Activated CD8-positive, alpha-beta T cell treated with anti-CD3 and anti-CD28 coated beads for 36 hours (primary cell): ENCODE measurements at regions not wholly inside any gene's neighbourhood (a gene's known extent, or its start where the extent isn't known, plus 50 kb on each side); places are given as distances from the start of the nearest gene placed in this dataset.
"Not testable (repeated sequence)": the region's sequence is repeated elsewhere in the genome, so short reads cannot be mapped to it uniquely, and the experiment has no call there.

Experiments
- ATAC-seq: fragments of 200-7000 bp; cut with Tn5 transposase; one replicate; pipeline ENCODE4 v1.10.0; 2021; ENCODE audit warnings: mild to moderate bottlenecking, moderate library complexity
- CTCF ChIA-PET: fragments of 350-600 bp; sonication (Branson Sonifier 250); formaldehyde crosslinking; loops from one replicate; lab custom pipeline; 2021; ENCODE audit warnings: antibody characterized with exemption; lab: Charles Lee
- POLR2A ChIA-PET: fragments of 350-600 bp; sonication (Branson Sonifier 250); formaldehyde crosslinking; loops from one replicate; lab custom pipeline; 2021; ENCODE audit warnings: antibody characterized with exemption; lab: Charles Lee
- DNase-seq: peaks from one replicate; pipeline ENCODE4 v3.0.0-alpha.2; 2020
- H3K27ac Mint-ChIP-seq: one replicate; pipeline ENCODE4 v1.8.0; 2021; ENCODE audit warnings: mild to moderate bottlenecking, mixed read lengths
- H3K27me3 Mint-ChIP-seq: one replicate; pipeline ENCODE4 v1.8.0; 2021; ENCODE audit warnings: mixed read lengths
- H3K36me3 Mint-ChIP-seq: one replicate; pipeline ENCODE4 v1.8.0; 2021; ENCODE audit warnings: low read depth, mixed read lengths
- H3K4me1 Mint-ChIP-seq: one replicate; pipeline ENCODE4 v1.8.0; 2021; ENCODE audit warnings: low read depth, mixed read lengths
- H3K4me3 Mint-ChIP-seq: one replicate; pipeline ENCODE4 v1.8.0; 2021; ENCODE audit warnings: mild to moderate bottlenecking, moderate library complexity, mixed read lengths
- H3K9me3 Mint-ChIP-seq: one replicate; pipeline ENCODE4 v1.8.0; 2021; ENCODE audit warnings: mixed read lengths
- intact Hi-C: fragments of 100-400 bp; cut with micrococcal nuclease; formaldehyde crosslinking; loops from one replicate; pipeline ENCODE4 v1.10.0; 2022
- TF ChIP-seq, protein P1 (sequence below): fragments of 200-600 bp; IDR thresholded peaks from one replicate; pipeline ENCODE4 v1.8.0; 2022; ENCODE audit warnings: antibody characterized with exemption, mild to moderate bottlenecking

DNA sequence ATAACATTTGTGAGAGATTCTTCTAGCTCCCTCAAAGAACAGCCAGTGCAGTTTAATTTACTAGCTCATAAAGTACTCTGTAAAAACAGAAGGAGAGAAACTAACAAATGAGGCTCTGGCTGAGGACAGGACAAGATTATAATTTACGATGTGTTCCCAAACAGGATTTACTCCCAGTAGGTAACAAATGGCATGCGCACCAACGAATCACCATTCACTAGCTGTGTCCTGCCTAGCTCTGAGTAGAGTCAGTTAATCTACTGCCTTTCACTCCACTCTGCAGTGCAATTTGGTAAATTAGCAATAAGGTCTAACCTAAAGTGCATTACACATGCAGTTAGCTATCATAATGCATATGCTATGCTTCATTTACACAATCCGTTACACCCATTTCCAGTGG lies 497.4 kb upstream of the CCNG1 start:
- TF ChIP-seq, protein P1, sequence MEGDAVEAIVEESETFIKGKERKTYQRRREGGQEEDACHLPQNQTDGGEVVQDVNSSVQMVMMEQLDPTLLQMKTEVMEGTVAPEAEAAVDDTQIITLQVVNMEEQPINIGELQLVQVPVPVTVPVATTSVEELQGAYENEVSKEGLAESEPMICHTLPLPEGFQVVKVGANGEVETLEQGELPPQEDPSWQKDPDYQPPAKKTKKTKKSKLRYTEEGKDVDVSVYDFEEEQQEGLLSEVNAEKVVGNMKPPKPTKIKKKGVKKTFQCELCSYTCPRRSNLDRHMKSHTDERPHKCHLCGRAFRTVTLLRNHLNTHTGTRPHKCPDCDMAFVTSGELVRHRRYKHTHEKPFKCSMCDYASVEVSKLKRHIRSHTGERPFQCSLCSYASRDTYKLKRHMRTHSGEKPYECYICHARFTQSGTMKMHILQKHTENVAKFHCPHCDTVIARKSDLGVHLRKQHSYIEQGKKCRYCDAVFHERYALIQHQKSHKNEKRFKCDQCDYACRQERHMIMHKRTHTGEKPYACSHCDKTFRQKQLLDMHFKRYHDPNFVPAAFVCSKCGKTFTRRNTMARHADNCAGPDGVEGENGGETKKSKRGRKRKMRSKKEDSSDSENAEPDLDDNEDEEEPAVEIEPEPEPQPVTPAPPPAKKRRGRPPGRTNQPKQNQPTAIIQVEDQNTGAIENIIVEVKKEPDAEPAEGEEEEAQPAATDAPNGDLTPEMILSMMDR, result no peak
- Mint-ChIP-seq H3K27ac (no peak overlapping the region), H3K9me3 (peaks cover 18% of the 10 kb centered on the region), H3K4me1 (no peaks in the 10 kb centered on the region), H3K4me3 (no peak overlapping the region), H3K36me3 (no peaks in the 10 kb centered on the region), H3K27me3 (no peaks in the 10 kb centered on the region)
- ChIA-PET POLR2A (no interaction called here), CTCF (no interaction called here)
- DNase-seq (no peak), ATAC-seq (no peak)
- intact Hi-C loops, result no loop called here

DNA sequence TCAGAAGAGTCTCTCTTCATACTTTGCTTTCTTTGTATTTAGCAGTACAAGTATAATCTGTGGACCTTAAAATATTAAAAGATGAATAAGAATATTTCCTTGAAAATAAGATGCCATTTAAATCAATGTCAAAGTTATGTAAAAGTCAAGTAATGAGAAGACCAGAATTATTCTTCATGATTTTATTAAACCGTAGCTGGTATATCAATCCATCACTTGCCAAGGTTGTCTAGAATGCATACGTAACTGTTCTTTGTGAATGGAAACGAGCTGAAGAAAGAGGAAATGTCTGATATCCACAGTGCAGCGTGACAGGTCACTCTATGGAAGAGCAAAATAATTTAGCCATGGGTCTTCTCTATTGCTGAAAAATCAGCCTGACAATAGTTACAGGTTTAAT lies 488.7 kb upstream of the CCNG1 start:
- intact Hi-C loops, result no loop called here
- no peaks in the 10 kb centered on the region for H3K27me3 Mint-ChIP-seq
- no peak for DNase-seq

DNA sequence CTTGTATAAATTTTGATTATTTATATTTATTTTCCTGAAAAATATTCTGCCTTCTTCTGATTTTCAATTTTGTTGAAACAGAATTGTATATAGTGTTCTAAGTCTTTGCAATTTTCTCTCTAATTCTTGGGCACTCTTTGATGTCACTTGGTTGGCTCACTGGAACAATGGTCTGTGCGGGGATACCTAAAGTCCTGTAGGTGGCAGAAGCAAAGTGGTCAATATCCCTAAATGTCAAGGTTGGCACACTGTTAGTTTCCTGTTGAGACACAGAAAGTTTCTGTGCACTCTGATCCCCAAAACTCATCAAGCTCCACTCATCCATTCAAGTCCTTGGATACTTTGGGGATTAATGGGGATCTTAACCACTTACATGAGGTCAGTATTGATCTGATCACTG lies 480.8 kb upstream of the CCNG1 start:
- H3K27me3 Mint-ChIP-seq, result no peaks in the 10 kb centered on the region
- H3K36me3 Mint-ChIP-seq, result no peaks in the 10 kb centered on the region
- H3K9me3 Mint-ChIP-seq, result peaks cover 8% of the 10 kb centered on the region
- no peak overlapping the region for H3K27ac Mint-ChIP-seq
- ATAC-seq (no peak), DNase-seq (no peak)
- H3K4me3 Mint-ChIP-seq, result no peak overlapping the region
- intact Hi-C loops, result no loop called here
- ChIA-PET CTCF (no interaction called here), POLR2A (interaction anchor here (0.6 kb wide), 1 partner anchor 344 kb away, joined by 3 read pairs; no protein-coding TSS in a partner anchor)
- no peaks in the 10 kb centered on the region for H3K4me1 Mint-ChIP-seq
- TF ChIP-seq, protein P1, result no peak

More for the DNA sequence above, 488.7 kb upstream of the CCNG1 start:
- no peaks in the 10 kb centered on the region for H3K4me1 Mint-ChIP-seq
- ChIA-PET CTCF (no interaction called here), POLR2A (no interaction called here)
- TF ChIP-seq, protein P1, result no peak
- no peak overlapping the region for H3K27ac Mint-ChIP-seq
- ATAC-seq, result no peak
- H3K4me3 Mint-ChIP-seq, result no peak overlapping the region
- no peaks in the 10 kb centered on the region for H3K36me3 Mint-ChIP-seq
- H3K9me3 Mint-ChIP-seq, result peaks cover 6% of the 10 kb centered on the region

DNA sequence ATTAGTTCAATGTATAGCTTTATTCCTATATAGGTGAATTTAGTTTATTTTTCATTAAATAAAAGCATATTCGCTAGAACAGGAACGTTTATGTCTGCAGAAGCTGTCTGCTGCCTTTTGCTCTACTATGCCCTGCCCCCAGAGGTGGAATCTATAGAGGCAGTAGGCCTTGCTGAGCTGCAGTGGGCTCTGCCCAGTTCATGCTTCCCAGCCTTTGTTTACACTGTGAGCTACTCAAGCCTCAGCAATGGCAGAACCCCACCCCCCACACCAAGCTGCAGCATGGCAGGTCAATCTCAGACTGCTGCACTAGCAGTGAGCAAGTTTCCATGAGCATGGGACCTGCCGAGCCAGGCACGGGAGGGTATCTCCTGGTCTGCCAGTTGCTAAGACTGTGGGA lies 473.3 kb upstream of the CCNG1 start:
- CTCF ChIA-PET, H3K4me3 Mint-ChIP-seq, ATAC-seq, H3K27me3 Mint-ChIP-seq, intact Hi-C loops, H3K27ac Mint-ChIP-seq, H3K4me1 Mint-ChIP-seq, DNase-seq, H3K36me3 Mint-ChIP-seq, POLR2A ChIA-PET, H3K9me3 Mint-ChIP-seq: not testable (repeated sequence)

DNA sequence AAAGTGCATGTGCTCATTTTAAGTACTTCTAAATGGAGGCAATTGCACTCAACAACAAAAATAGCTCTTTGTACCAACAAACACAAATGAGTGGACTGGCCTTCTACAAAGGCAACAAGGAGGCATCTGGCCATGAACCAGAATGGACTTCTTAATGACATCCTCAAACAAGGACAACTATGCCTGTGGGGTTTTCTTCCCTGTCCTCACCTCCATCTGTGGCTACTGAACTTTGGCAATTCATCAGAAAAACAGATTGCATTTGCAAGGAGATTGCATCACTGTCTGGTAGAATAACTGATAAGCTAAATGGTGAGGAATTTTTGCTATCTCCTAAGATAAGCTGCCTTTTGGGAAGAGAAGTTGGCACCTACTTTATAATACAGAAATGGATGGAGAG lies 447.3 kb upstream of the CCNG1 start:
- no peaks in the 10 kb centered on the region for H3K27me3 Mint-ChIP-seq
- TF ChIP-seq, protein P1, result no peak
- no peaks in the 10 kb centered on the region for H3K36me3 Mint-ChIP-seq
- DNase-seq, result no peak
- H3K27ac Mint-ChIP-seq, result no peak overlapping the region
- no peak overlapping the region for H3K4me3 Mint-ChIP-seq
- intact Hi-C loops, result no loop called here
- no peaks in the 10 kb centered on the region for H3K4me1 Mint-ChIP-seq
- ChIA-PET CTCF (no interaction called here), POLR2A (no interaction called here)
- H3K9me3 Mint-ChIP-seq, result peaks cover 10% of the 10 kb centered on the region
- no peak for ATAC-seq
